ENCODE measurements at regions not wholly inside any gene's neighbourhood (a gene's known extent, or its start where the extent isn't known, plus 50 kb on each side); places are given as distances from the start of the nearest gene placed in this dataset.

- WGBS, 2 donors: 84 to 100% methylated on average over 1 of the region's 1 CpG
- no peak for TF ChIP-seq EP300 (IDR thresholded peaks at IDR 0.05)
- TF ChIP-seq, protein P1, sequence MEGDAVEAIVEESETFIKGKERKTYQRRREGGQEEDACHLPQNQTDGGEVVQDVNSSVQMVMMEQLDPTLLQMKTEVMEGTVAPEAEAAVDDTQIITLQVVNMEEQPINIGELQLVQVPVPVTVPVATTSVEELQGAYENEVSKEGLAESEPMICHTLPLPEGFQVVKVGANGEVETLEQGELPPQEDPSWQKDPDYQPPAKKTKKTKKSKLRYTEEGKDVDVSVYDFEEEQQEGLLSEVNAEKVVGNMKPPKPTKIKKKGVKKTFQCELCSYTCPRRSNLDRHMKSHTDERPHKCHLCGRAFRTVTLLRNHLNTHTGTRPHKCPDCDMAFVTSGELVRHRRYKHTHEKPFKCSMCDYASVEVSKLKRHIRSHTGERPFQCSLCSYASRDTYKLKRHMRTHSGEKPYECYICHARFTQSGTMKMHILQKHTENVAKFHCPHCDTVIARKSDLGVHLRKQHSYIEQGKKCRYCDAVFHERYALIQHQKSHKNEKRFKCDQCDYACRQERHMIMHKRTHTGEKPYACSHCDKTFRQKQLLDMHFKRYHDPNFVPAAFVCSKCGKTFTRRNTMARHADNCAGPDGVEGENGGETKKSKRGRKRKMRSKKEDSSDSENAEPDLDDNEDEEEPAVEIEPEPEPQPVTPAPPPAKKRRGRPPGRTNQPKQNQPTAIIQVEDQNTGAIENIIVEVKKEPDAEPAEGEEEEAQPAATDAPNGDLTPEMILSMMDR (IDR thresholded peaks at IDR 0.05): no peak
- no peak for TF ChIP-seq POLR2AphosphoS5 (IDR thresholded peaks at IDR 0.05)
- no peak for TF ChIP-seq POLR2A (IDR thresholded peaks at IDR 0.05)
- Histone ChIP-seq H3K9me3 (no peaks in the 10 kb centered on the region), H3K36me3 (no peaks in the 10 kb centered on the region), H3K27ac (no peak overlapping the region), H3K4me3 (no peak overlapping the region), H3K27me3 (no peaks in the 10 kb centered on the region), H3K4me1 (no peaks in the 10 kb centered on the region)
- DNase-seq (no peak), ATAC-seq (ENCODE audit: low FRiP score in 2 of 2) (no peak)
These were observed 147.4 kb upstream of the POU2AF2 start for GRCh38 chr11:111098091-111098490.

DNA sequence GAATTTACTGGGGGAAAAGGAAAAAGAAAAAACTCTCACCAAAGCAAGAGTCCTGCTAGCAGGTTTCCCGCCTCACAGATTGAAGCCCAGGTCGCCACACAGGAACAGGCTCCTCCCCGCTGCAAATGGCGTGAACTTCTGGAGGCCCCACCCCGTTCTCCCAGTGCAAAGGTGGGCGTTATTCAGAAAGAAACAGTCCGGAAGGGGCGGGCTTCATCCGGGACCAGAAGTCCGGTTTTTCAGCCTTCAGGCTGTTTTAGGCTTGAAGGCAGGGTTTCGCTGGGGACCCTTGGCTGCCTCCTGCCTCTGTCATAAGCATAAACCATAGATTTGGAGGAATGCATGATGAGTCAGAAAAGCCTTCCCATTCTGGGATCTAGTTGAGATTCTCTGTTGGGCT is 148.3 kb upstream of the POU2AF2 start:
- H3K27me3 ChIP-seq: no peaks in the 10 kb centered on the region
- no peaks in the 10 kb centered on the region for H3K4me1 ChIP-seq
- H3K36me3 ChIP-seq: no peaks in the 10 kb centered on the region
- WGBS, 2 donors: 56 to 82% methylated on average over 11 of the region's 11 CpGs
- ATAC-seq (ENCODE audit: low FRiP score in 2 of 2): peak in 1 of 2 donors; percentile 84
- H3K9me3 ChIP-seq: no peaks in the 10 kb centered on the region
- peak overlapping the region in 3 of 4 donors; percentile 17 to 34 (median 33) for H3K4me3 ChIP-seq
- TF ChIP-seq POLR2AphosphoS5 (IDR thresholded peaks at IDR 0.05) (no peak), POLR2A (IDR thresholded peaks at IDR 0.05) (no peak), EP300 (IDR thresholded peaks at IDR 0.05) (no peak)
- TF ChIP-seq, protein P1 (IDR thresholded peaks at IDR 0.05): no peak
- peak overlapping the region in 1 of 4 donors; percentile 35 for H3K27ac ChIP-seq
- peak in 1 of 2 donors; percentile 60 for DNase-seq

- Histone ChIP-seq H3K36me3 (no peaks in the 10 kb centered on the region), H3K27ac (no peak overlapping the region), H3K4me3 (no peak overlapping the region), H3K4me1 (no peaks in the 10 kb centered on the region), H3K27me3 (no peaks in the 10 kb centered on the region), H3K9me3 (no peaks in the 10 kb centered on the region)
- TF ChIP-seq, protein P1 (IDR thresholded peaks at IDR 0.05): no peak
- TF ChIP-seq POLR2A (IDR thresholded peaks at IDR 0.05) (no peak), POLR2AphosphoS5 (IDR thresholded peaks at IDR 0.05) (no peak), EP300 (IDR thresholded peaks at IDR 0.05) (no peak)
- ATAC-seq (ENCODE audit: low FRiP score in 2 of 2) (no peak), DNase-seq (no peak)
- WGBS, 2 donors: 87 to 97% methylated on average over 1 of the region's 1 CpG
These were observed 150.2 kb upstream of the POU2AF2 start for GRCh38 chr11:111095327-111095726.

GRCh38 chr11:111093061-111093460 is 152.5 kb upstream of the POU2AF2 start:
- Histone ChIP-seq H3K27me3 (no peaks in the 10 kb centered on the region), H3K4me3 (no peak overlapping the region), H3K9me3 (no peaks in the 10 kb centered on the region), H3K36me3 (no peaks in the 10 kb centered on the region), H3K27ac (no peak overlapping the region), H3K4me1 (no peaks in the 10 kb centered on the region)
- TF ChIP-seq EP300 (IDR thresholded peaks at IDR 0.05): no peak
- no peak for TF ChIP-seq POLR2A (IDR thresholded peaks at IDR 0.05)
- TF ChIP-seq POLR2AphosphoS5 (IDR thresholded peaks at IDR 0.05): no peak
- TF ChIP-seq, protein P1 (IDR thresholded peaks at IDR 0.05): no peak
- WGBS, 2 donors: 74 to 85% methylated on average over 4 of the region's 4 CpGs
- no peak for DNase-seq
- no peak for ATAC-seq (ENCODE audit: low FRiP score in 2 of 2)

DNA sequence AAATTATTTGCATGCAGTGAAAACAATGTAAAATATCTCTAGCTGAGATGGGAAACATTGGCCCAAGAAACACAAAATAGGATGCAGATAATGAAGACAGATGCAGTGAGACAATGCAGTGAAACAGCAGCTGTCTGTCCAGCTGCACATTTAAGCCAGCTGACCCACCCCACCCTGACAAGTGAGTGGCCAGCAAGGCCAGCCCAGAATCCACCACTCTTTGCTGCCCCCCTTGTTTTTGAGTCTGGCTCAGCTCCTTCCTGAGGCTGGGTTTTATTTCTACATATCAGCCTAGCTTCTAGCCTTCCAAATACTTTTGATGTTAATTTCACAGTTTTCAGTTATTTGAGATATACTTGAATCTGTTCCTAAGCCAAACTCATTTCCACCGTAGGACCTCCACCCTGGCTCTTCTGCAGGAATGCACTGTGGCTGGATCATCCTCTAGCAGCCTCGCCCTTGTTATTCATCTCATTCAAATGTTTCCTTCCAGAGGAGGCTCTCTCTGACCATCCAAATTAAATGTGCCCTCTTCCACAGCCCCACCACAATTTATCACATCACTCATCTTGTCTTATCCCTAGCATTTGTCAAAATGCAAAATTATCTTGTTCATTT is 154.1 kb upstream of the POU2AF2 start:
- H3K27me3 ChIP-seq: no peaks in the 10 kb centered on the region
- no peak for DNase-seq
- H3K4me1 ChIP-seq: no peaks in the 10 kb centered on the region
- WGBS, 2 donors: 61 to 62% methylated on average over 2 of the region's 2 CpGs
- H3K36me3 ChIP-seq: no peaks in the 10 kb centered on the region
- H3K4me3 ChIP-seq: no peak overlapping the region
- no peak for TF ChIP-seq POLR2A (IDR thresholded peaks at IDR 0.05)
- TF ChIP-seq, protein P1 (IDR thresholded peaks at IDR 0.05): no peak
- H3K9me3 ChIP-seq: no peaks in the 10 kb centered on the region
- ATAC-seq (ENCODE audit: low FRiP score in 2 of 2): peak in 1 of 2 donors; percentile 81
- H3K27ac ChIP-seq: no peak overlapping the region

Data from upper lobe of left lung (tissue), 6 donors.